IMR-90 (cell line): ENCODE measurements at regions not wholly inside any gene's neighbourhood (a gene's known extent, or its start where the extent isn't known, plus 50 kb on each side); places are given as distances from the start of the nearest gene placed in this dataset.

Experiments
- ATAC-seq: fragments of 200-7000 bp; cut with Tn5 transposase; 2 replicates; pipeline ENCODE4 v1.9.1; 2020; ENCODE audit warnings: low read depth, mild to moderate bottlenecking, moderate library complexity
- BruUV-seq: library from RNA; stranded (reverse); fragments of 400-500 nt; replicated peaks from 2 replicates; lab custom pipeline; 2021; lab: Mats Ljungman, UMichigan
- CTCF ChIA-PET: fragments of 300-600 bp; formaldehyde crosslinking; extraction: SDS; loops from one replicate; lab custom pipeline; 2021; ENCODE audit warnings: antibody characterized with exemption; lab: Yijun Ruan, JAX
- POLR2A ChIA-PET: fragments of 300-600 bp; sonication (Branson Sonifier 250); formaldehyde crosslinking; loops from one replicate; lab custom pipeline; 2022; ENCODE audit warnings: antibody characterized with exemption; ENCODE audit not compliant: unreplicated experiment; lab: Charles Lee
- DNase-seq: peaks from one replicate; pipeline ENCODE4 v3.0.0; 2013
- H2AFZ ChIP-seq: replicated peaks from 2 replicates; pipeline ENCODE3; 2013; ENCODE audit warnings: low read length, mild to moderate bottlenecking; ENCODE audit not compliant: poor library complexity
- H2AK5ac ChIP-seq: 2 replicates; pipeline ENCODE4 v1.6.1; 2013; ENCODE audit warnings: low read depth, low read length, inconsistent platforms
- H2AK9ac ChIP-seq: replicated peaks from 2 replicates; pipeline ENCODE3; 2013; ENCODE audit warnings: mild to moderate bottlenecking, low read depth, low read length, moderate library complexity; ENCODE audit not compliant: poor library complexity
- H2BK120ac ChIP-seq: 2 replicates; pipeline ENCODE4 v1.6.1; 2013; ENCODE audit warnings: low read depth, low read length, inconsistent platforms
- H2BK15ac ChIP-seq: 3 replicates; pipeline ENCODE4 v1.6.1; 2013; ENCODE audit warnings: low read depth, low read length, inconsistent platforms
- H2BK20ac ChIP-seq: 2 replicates; pipeline ENCODE4 v1.6.1; 2013; ENCODE audit warnings: low read depth, mild to moderate bottlenecking, inconsistent platforms, low read length, moderate library complexity
- H2BK5ac ChIP-seq: 2 replicates; pipeline ENCODE4 v1.6.1; 2013; ENCODE audit warnings: mild to moderate bottlenecking, low read depth, low read length, inconsistent platforms; ENCODE audit not compliant: poor library complexity, severe bottlenecking
- H3K14ac ChIP-seq: replicated peaks from 2 replicates; pipeline ENCODE4 v1.6.1; 2013; ENCODE audit warnings: low read depth, low read length, inconsistent platforms
- H3K18ac ChIP-seq: 2 replicates; pipeline ENCODE4 v1.6.1; 2013; ENCODE audit warnings: low read depth, low read length, control low read depth
- H3K23ac ChIP-seq: 2 replicates; pipeline ENCODE4 v1.6.1; 2013; ENCODE audit warnings: low read depth, low read length, inconsistent platforms
- H3K27ac ChIP-seq: 2 replicates; pipeline ENCODE4 v1.5.1; 2013; ENCODE audit warnings: mild to moderate bottlenecking, control low read depth, low read length; ENCODE audit not compliant: insufficient read depth
- H3K27me3 ChIP-seq: 2 replicates; pipeline ENCODE4 v1.6.1; 2013; ENCODE audit warnings: low read length; ENCODE audit not compliant: control insufficient read depth, insufficient read depth
- H3K36me3 ChIP-seq: 2 replicates; pipeline ENCODE4 v1.6.1; 2013; ENCODE audit warnings: low read length, mixed read lengths; ENCODE audit not compliant: control insufficient read depth, insufficient read depth
- H3K4ac ChIP-seq: 2 replicates; pipeline ENCODE4 v1.6.1; 2013; ENCODE audit warnings: low read depth, low read length, inconsistent platforms
- H3K4me1 ChIP-seq: 2 replicates; pipeline ENCODE4 v1.6.1; 2013; ENCODE audit warnings: low read length, mixed read lengths; ENCODE audit not compliant: control insufficient read depth, insufficient read depth
- H3K4me2 ChIP-seq: 2 replicates; pipeline ENCODE4 v1.6.1; 2013; ENCODE audit warnings: low read depth, mild to moderate bottlenecking, control low read depth, low read length, moderate library complexity
- H3K4me3 ChIP-seq: 2 replicates; pipeline ENCODE4 v1.5.1; 2013; ENCODE audit warnings: low read depth, mild to moderate bottlenecking, control low read depth, low read length, moderate library complexity; ENCODE audit not compliant: insufficient read depth
- H3K56ac ChIP-seq: 2 replicates; pipeline ENCODE4 v1.6.1; 2013; ENCODE audit warnings: low read length, inconsistent platforms; ENCODE audit not compliant: insufficient read depth; ENCODE audit errors: extremely low read depth
- H3K79me1 ChIP-seq, 2 experiments: 2 replicates each; pipeline ENCODE4 v1.6.1; 2013; ENCODE audit warnings: low read length in 2 of 2, inconsistent platforms in 1 of 2, low read depth in 1 of 2
- H3K9ac ChIP-seq: 2 replicates; pipeline ENCODE4 v1.6.1; 2013; ENCODE audit warnings: low read depth, low read length, control low read depth
- H3K9me1 ChIP-seq: 2 replicates; pipeline ENCODE4 v1.6.1; 2013; ENCODE audit warnings: low read length, inconsistent platforms; ENCODE audit not compliant: insufficient read depth
- H3K9me3 ChIP-seq: 2 replicates; pipeline ENCODE4 v1.6.1; 2013; ENCODE audit warnings: low read length; ENCODE audit not compliant: control insufficient read depth, insufficient read depth
- H4K20me1 ChIP-seq: 2 replicates; pipeline ENCODE4 v1.6.1; 2013; ENCODE audit warnings: low read length, inconsistent platforms; ENCODE audit not compliant: insufficient read depth
- H4K5ac ChIP-seq: 2 replicates; pipeline ENCODE4 v1.6.1; 2013; ENCODE audit warnings: mild to moderate bottlenecking, low read depth, low read length, control low read depth
- H4K8ac ChIP-seq, 2 experiments: 2 replicates each; pipeline ENCODE4 v1.6.1; 2013; ENCODE audit warnings: low read depth in 2 of 2, low read length in 2 of 2, control low read depth in 1 of 2, inconsistent platforms in 1 of 2
- H4K91ac ChIP-seq: 2 replicates; pipeline ENCODE4 v1.6.1; 2013; ENCODE audit warnings: low read depth, low read length, inconsistent platforms; ENCODE audit not compliant: insufficient read depth
- CEBPB ChIP-seq: IDR thresholded peaks from 2 replicates; pipeline ENCODE4 v1.6.1; 2012; ENCODE audit warnings: low read depth, low read length, improper control_type of control experiment
- FOS ChIP-seq: fragments of 150-350 bp; IDR thresholded peaks from 2 replicates; pipeline ENCODE4 v1.6.1; 2016; ENCODE audit warnings: low read depth, low read length
- MAFK ChIP-seq: IDR thresholded peaks from 2 replicates; pipeline ENCODE4 v1.6.1; 2012; ENCODE audit warnings: low read depth, low read length, improper control_type of control experiment
- MAZ ChIP-seq: IDR thresholded peaks from 2 replicates; pipeline ENCODE4 v1.6.1; 2012; ENCODE audit warnings: low read depth, mild to moderate bottlenecking, low read length, improper control_type of control experiment, moderate library complexity, borderline replicate concordance
- NFE2L2 ChIP-seq: fragments of 150-350 bp; IDR thresholded peaks from 2 replicates; pipeline ENCODE4 v1.6.1; 2016; ENCODE audit warnings: low read depth, mild to moderate bottlenecking, low read length
- POLR2A ChIP-seq: IDR thresholded peaks from 2 replicates; pipeline ENCODE4 v1.6.1; 2012; ENCODE audit warnings: mild to moderate bottlenecking, low read depth, low read length
- RCOR1 ChIP-seq: IDR thresholded peaks from 2 replicates; pipeline ENCODE4 v1.6.1; 2012; ENCODE audit warnings: mild to moderate bottlenecking, low read length, improper control_type of control experiment; ENCODE audit not compliant: insufficient replicate concordance
- WGBS, 2 experiments: methylation state at CpG; one replicate each; pipeline versions ENCODE4 v1.1.5 to v1.1.7; 2013; ENCODE audit warnings: missing lambda C conversion rate in 2 of 2; ENCODE audit not compliant: insufficient read length in 1 of 2; ENCODE audit errors: extremely low coverage in 2 of 2; 5-methylcytosine and 5-hydroxymethylcytosine counted together
- dilution Hi-C: fragments of 300-500 bp; cut with HindIII; formaldehyde crosslinking; loops from one replicate; pipeline ENCODE4 v1.14.3; 2018; ENCODE audit warnings: low sequenced_read_pairs; ENCODE audit not compliant: unreplicated experiment
- in situ Hi-C: fragments of 300-500 bp; cut with MboI; formaldehyde crosslinking; loops from 3 replicates; pipeline ENCODE4 v1.14.3; 2019; ENCODE audit warnings: low sequenced_read_pairs, inconsistent platforms, mixed read lengths
- intact Hi-C: fragments of 100-400 bp; cut with micrococcal nuclease; formaldehyde crosslinking; loops from 2 replicates; pipeline ENCODE4 v1.10.0; 2022
- TF ChIP-seq, protein P1 (sequence below): fragments of 150-350 bp; IDR thresholded peaks from 2 replicates; pipeline ENCODE4 v1.6.1; 2016; ENCODE audit warnings: low read depth, mild to moderate bottlenecking, low read length, moderate library complexity, borderline replicate concordance

DNA sequence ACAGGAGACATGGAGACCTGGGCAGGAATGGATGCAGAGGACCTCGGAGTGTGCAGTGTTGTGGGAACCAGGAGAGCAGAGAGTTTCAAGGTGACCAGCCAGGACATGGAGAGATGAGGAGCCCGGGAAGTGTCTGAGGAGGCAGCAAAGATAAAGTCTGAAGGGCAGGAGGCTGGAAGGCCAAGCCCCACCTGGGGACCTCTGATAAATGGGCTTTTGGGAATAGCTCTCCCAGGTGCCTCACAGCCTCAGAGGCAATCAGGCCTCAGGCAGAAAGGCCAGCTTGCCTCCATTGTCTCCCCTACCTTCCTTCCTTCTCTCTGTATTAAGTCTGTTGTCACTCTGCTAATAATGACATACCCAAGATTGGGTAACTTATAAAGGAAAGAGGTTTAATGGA is 97.5 kb upstream of the TPM1 start:
- no peak for ATAC-seq
- no peaks in the 10 kb centered on the region for H3K9me3 ChIP-seq
- H3K4me1 ChIP-seq = peaks cover 19% of the 10 kb centered on the region
- H2BK15ac ChIP-seq = no peak overlapping the region
- POLR2A ChIA-PET = no interaction called here
- no peak overlapping the region for H2AFZ ChIP-seq
- H4K91ac ChIP-seq = no peak overlapping the region
- H3K9ac ChIP-seq = no peak overlapping the region
- no peak overlapping the region for H4K8ac ChIP-seq
- H2AK9ac ChIP-seq = no peak overlapping the region
- no peak overlapping the region for H3K27ac ChIP-seq
- H3K18ac ChIP-seq = no peak overlapping the region
- H3K4me2 ChIP-seq = no peak overlapping the region
- no peak overlapping the region for H3K56ac ChIP-seq
- no peaks in the 10 kb centered on the region; the same call in 1 of the 2 replicates for H4K20me1 ChIP-seq
- no peak overlapping the region for H3K4me3 ChIP-seq
- H3K27me3 ChIP-seq = no peaks in the 10 kb centered on the region
- no peak overlapping the region for H4K5ac ChIP-seq
- H3K36me3 ChIP-seq = no peaks in the 10 kb centered on the region
- CTCF ChIA-PET = no interaction called here
- no peak overlapping the region for H2BK5ac ChIP-seq
- DNase-seq = no peak
- in situ Hi-C loops (no loop called here), intact Hi-C loops (no loop called here), dilution Hi-C loops (no loop called here)
- peaks cover 28% of the 10 kb centered on the region for H3K9me1 ChIP-seq
- no peak overlapping the region for H3K23ac ChIP-seq
- BruUV-seq = no TSS peak
- no peak overlapping the region for H2AK5ac ChIP-seq
- peaks cover 0 to 8% of the 10 kb centered on the region in 2 experiments; a peak in 1 of 4 replicates for H3K79me1 ChIP-seq
- H3K4ac ChIP-seq = no peak overlapping the region
- WGBS, 2 experiments = 90% methylated on average over 1 of the region's 2 CpGs; no CpG with 5 or more reads in 1 of the 2 experiments
- no peak for TF ChIP-seq POLR2A
- no peak for TF ChIP-seq MAFK
- TF ChIP-seq, protein P1, sequence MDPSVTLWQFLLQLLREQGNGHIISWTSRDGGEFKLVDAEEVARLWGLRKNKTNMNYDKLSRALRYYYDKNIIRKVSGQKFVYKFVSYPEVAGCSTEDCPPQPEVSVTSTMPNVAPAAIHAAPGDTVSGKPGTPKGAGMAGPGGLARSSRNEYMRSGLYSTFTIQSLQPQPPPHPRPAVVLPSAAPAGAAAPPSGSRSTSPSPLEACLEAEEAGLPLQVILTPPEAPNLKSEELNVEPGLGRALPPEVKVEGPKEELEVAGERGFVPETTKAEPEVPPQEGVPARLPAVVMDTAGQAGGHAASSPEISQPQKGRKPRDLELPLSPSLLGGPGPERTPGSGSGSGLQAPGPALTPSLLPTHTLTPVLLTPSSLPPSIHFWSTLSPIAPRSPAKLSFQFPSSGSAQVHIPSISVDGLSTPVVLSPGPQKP = no peak
- TF ChIP-seq NFE2L2 = no peak
- TF ChIP-seq FOS = no peak
- TF ChIP-seq RCOR1 = no peak
- no peak for TF ChIP-seq CEBPB
- TF ChIP-seq MAZ = no peak
- no peak overlapping the region for H3K14ac ChIP-seq
- H2BK120ac ChIP-seq = no peak overlapping the region
- H2BK20ac ChIP-seq = no peak overlapping the region
